Psoas muscle (tissue), 7 donors: ENCODE measurements at regions not wholly inside any gene's neighbourhood (a gene's known extent, or its start where the extent isn't known, plus 50 kb on each side); places are given as distances from the start of the nearest gene placed in this dataset.

Source experiments
- ATAC-seq, 4 donors: fragments of 200-7000 bp; cut with Tn5 transposase; one replicate each; pipeline ENCODE4 v1.9.1; 2020; ENCODE audit warnings: moderate library complexity in 3 of 4, mild to moderate bottlenecking in 2 of 4
- DNase-seq, 2 donors: peaks; one replicate each; pipeline ENCODE4 v3.0.0-alpha.2; 2020
- H3K27ac ChIP-seq: fragments of 200-600 bp; one replicate; pipeline ENCODE4 v1.8.0; 2022
- H3K27me3 ChIP-seq, 3 donors: fragments of 200-600 bp in 1 of 3; one replicate each; pipeline versions ENCODE4 v1.6.1 to v1.8.0; 2013 to 2022; ENCODE audit warnings: low read length in 2 of 3, mild to moderate bottlenecking in 2 of 3, moderate library complexity in 1 of 3; ENCODE audit not compliant: insufficient read depth in 3 of 3
- H3K36me3 ChIP-seq, 2 donors: fragments of 200-600 bp in 1 of 2; one replicate each; pipeline versions ENCODE4 v1.6.1 to v1.8.0; 2013 to 2022; ENCODE audit warnings: low read depth in 1 of 2, mild to moderate bottlenecking in 1 of 2, moderate library complexity in 1 of 2; ENCODE audit not compliant: insufficient read depth in 1 of 2
- H3K4me1 ChIP-seq: fragments of 200-600 bp; one replicate; pipeline ENCODE4 v1.8.0; 2022
- H3K4me3 ChIP-seq: fragments of 200-600 bp; one replicate; pipeline ENCODE4 v1.8.0; 2022; ENCODE audit warnings: mild to moderate bottlenecking
- H3K9me3 ChIP-seq: fragments of 200-600 bp; one replicate; pipeline ENCODE4 v1.8.0; 2022
- CTCF ChIP-seq: fragments of 200-600 bp; IDR thresholded peaks from one replicate; pipeline ENCODE4 v1.8.0; 2022; ENCODE audit warnings: antibody characterized with exemption
- WGBS, 3 donors: extraction: QIAGEN DNeasy Blood & Tissue Kit; methylation state at CpG; one replicate each; pipeline versions ENCODE4 v1.1.6 to v1.1.7; 2013; 5-methylcytosine and 5-hydroxymethylcytosine counted together
- intact Hi-C, 2 donors: fragments of 100-400 bp; cut with DNase I; formaldehyde crosslinking; loops; one replicate each; pipeline versions ENCODE4 v1.11.0 to v1.14.2; 2022
- donor health status: healthy with polysubstance abuse.
- donor health status: DM: no; HTN: no; CAD: no; lungs with moderate emphysema.
- donor health status: Bipolar disorder and iron deficiency.
- donor health status: healthy.
- donor health status: DM: yes; HTN: yes; CAD: no.
- donor health status: DM: no; HTN: no; CAD: no.
- donor health status: DM: yes; HTN: yes; CAD: no.

GRCh38 chr5:135700731-135701130 lies 121.9 kb upstream of the CXCL14 start:
- DNase-seq: no peak
- Histone ChIP-seq H3K27me3 (no peaks in the 10 kb centered on the region), H3K27ac (no peak overlapping the region), H3K4me1 (no peaks in the 10 kb centered on the region), H3K36me3 (no peaks in the 10 kb centered on the region), H3K9me3 (no peaks in the 10 kb centered on the region), H3K4me3 (no peak overlapping the region)
- intact Hi-C loops: no loop called here
- no peak for ATAC-seq
- 95 to 96% (median 96%) methylated on average over 4 of the region's 4 CpGs for WGBS, 3 donors
- no peak for TF ChIP-seq CTCF

- Histone ChIP-seq H3K27ac (no peak overlapping the region), H3K4me3 (no peak overlapping the region), H3K27me3 (peaks cover 0 to 2% (median 0%) of the 10 kb centered on the region in 3 donors), H3K9me3 (no peaks in the 10 kb centered on the region), H3K36me3 (no peaks in the 10 kb centered on the region), H3K4me1 (no peaks in the 10 kb centered on the region)
- 62 to 71% (median 67%) methylated on average over 3 of the region's 3 CpGs for WGBS, 3 donors
- intact Hi-C loops: no loop called here
- ATAC-seq: no peak
- no peak for DNase-seq
- TF ChIP-seq CTCF: no peak
These were observed 119.2 kb upstream of the CXCL14 start for GRCh38 chr5:135697959-135698345.

- H3K9me3 ChIP-seq: no peaks in the 10 kb centered on the region
- TF ChIP-seq CTCF: no peak
- DNase-seq (no peak), ATAC-seq (no peak)
- WGBS, 3 donors: 76 to 85% (median 77%) methylated on average over 5 of the region's 5 CpGs
- peaks cover 0 to 2% (median 0%) of the 10 kb centered on the region in 3 donors for H3K27me3 ChIP-seq
- H3K27ac ChIP-seq: no peak overlapping the region
- intact Hi-C loops: no loop called here
- no peak overlapping the region for H3K4me3 ChIP-seq
- no peaks in the 10 kb centered on the region for H3K4me1 ChIP-seq
- no peaks in the 10 kb centered on the region for H3K36me3 ChIP-seq
These were observed 118.6 kb upstream of the CXCL14 start for GRCh38 chr5:135697251-135697958.

GRCh38 chr5:135696317-135696716 lies 117.5 kb upstream of the CXCL14 start:
- DNase-seq (no peak), ATAC-seq (no peak)
- H3K4me3 ChIP-seq: no peak overlapping the region
- H3K4me1 ChIP-seq: no peaks in the 10 kb centered on the region
- H3K36me3 ChIP-seq: no peaks in the 10 kb centered on the region
- intact Hi-C loops: no loop called here
- TF ChIP-seq CTCF: no peak
- H3K27me3 ChIP-seq: peaks cover 0 to 2% (median 0%) of the 10 kb centered on the region in 3 donors
- no peak overlapping the region for H3K27ac ChIP-seq
- H3K9me3 ChIP-seq: no peaks in the 10 kb centered on the region
